GM03348 (cell line): ENCODE measurements at regions not wholly inside any gene's neighbourhood (a gene's known extent, or its start where the extent isn't known, plus 50 kb on each side); places are given as distances from the start of the nearest gene placed in this dataset.

Experiments
- DNase-seq: peaks from one replicate; pipeline ENCODE4 v3.0.0; 2012; ENCODE audit warnings: low spot score

DNA sequence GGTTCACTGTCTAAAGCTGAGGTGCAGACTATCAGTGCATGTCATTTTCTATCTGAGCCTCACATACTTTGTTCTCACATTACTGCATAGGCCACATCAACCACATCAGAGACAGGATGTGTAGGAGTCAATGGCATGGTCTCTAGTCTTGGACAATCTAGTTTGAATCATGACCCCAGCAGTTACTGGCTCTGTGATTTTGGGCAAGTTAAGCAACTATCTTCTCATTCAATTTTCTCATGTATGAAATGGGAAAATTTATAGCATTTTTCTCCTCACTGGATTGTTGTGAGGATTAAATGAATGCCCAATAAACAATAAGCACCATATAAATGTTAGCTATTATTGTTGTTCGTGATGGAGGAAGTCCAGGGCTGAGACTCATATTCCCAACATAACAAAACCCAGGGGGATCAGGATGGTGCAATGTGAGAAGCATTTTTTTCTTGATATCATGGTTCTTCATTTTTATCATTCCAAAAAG, 432.6 kb downstream of the LRIG3 start:
- DNase-seq = peak; percentile 52

DNA sequence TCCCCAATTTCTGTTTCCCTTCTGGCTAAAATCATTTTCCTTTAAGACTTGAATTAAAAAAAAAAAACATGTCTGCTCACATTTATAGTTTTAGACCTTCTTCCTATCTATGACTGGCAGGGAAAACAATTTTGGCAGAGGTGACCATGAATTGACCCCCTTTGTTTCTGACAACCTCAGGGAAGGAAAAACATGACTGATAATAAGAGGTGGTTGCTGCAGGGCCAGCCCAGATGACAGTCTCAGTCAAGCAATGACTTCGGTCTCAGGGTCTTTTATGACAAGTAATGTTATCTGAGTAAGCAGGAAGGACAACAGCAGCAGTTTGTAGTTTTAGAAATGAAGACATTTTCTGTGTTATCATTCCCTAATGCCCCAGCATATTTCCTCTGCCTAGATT, 430.9 kb downstream of the LRIG3 start:
- DNase-seq = no peak

DNA sequence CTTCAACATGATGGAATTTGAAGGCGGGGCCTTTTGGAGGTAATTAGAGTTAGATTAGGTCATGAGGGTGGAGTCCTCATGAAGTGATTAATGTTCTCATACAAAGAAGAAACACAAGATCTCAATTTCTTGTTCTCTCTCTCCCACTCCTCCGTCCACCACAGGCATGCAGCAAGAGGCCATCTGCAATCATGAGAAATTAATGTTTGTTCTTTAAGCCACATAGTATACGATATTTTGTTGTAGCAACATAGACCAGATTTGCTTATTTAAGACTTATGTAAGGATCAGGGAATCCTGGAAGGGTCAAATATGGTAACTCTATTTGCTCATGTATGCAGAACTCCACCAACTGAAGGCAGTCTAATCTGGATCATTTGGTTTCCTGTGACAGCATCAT, 429.0 kb downstream of the LRIG3 start:
- DNase-seq = peak; percentile 28

DNA sequence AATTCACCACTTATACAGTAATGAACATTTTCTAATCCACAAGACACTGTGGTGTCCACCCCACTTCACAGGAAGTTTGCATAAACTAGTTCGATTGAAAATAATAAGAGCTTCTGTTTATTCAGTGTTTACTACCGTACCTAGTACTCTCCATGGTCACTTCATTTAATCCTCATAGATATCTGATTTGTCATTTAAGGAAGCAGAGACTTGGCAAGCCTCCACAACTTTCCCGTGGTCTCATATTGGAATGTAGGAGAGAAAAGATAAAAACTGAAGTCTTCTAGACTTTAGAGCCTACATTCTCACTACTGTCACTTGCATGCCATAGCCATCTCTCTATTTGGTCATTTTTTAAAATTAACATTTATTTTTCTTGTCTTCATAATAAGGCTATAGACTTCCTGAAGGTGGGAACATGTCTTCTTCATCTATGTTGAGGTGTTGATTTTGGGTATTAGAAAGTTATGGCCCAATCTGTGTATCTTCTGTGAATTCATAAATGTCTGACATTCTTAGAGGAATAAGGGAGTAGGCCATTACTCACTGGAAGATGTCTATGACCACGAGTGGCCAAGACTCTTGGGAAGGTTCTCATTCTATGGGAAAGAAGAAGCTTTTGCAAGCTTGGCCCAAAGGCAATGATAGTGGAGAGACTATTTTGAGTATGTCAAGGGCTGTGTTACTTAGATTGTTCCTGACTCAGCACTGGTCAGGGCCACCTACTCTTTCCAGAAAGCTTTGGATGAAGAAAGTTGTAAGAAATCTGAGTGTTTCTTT, 423.7 kb downstream of the LRIG3 start:
- no peak for DNase-seq

DNA sequence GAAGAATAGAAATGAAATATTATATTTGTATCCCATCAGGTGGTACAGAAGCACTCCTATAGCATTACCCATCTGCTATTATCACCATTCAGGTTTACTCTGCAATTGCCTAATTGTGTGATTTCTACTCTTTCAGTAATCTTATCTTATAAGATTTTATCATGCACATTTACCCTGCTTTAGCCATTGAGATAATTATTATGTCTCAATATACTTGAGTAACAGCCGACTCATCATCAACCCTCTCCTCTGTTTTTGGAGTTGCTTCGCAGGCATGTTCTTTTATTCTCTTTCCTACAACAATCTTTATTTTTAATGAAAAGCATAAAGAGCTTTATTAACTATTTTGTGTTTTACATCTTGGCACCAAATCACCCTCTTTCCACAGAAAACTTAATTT, 419.9 kb downstream of the LRIG3 start:
- no peak for DNase-seq

DNA sequence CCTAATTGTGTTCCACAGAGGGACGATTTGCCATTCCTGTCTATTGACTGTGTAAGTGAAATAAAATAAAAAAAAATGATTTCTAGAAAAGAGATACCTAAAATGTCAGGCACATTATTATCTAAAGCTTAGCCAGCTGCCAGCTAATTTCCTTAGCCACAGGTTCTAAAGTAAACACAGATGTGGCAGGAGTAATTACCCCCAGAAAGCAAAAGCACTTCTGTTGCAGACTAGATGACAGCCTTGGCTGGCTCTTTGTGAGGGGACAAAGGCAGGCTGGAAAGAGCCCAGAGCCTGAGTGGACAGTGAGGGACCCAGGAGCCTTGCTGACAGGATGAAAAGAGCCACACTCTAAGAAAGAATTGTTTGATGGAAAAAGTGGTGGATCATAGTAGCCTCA, 418.1 kb downstream of the LRIG3 start:
- no peak for DNase-seq

DNA sequence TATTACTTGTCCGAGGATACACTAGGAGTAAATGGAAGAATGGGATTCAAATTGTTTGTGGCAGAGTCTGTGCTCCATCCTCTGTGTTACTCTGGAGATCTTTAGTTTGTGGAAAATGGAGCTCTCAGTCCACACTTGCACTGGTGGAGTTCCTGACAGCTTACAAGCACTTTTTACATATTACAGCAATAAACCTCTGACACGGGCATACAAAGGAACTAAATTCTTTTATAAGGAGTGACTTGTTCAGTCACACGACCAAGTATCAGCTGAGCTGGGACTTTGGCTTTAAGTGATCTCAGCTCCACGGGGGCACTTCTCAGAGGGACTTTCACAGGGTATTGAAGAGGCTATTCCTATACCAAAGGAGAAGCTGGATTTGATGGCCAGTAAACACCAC, 417.5 kb downstream of the LRIG3 start:
- no peak for DNase-seq

DNA sequence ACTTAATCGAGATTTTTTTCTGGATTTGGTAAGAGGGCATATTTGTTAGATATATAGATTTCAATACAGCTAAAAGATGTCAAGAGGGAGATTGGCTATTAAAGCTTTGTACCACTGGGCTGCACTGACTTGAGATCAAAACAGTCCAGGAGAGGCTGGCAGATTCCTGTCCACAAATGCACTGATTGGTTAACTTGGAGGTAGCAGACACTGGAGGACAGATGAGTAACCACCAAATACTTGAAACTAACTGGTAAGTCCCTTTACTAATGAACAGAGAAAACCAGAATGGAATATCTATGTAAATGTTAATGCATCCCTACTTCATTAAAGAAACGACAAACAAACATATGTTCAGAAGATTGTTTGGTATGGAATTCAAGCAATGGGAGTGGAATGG, 416.6 kb downstream of the LRIG3 start:
- DNase-seq = no peak

DNA sequence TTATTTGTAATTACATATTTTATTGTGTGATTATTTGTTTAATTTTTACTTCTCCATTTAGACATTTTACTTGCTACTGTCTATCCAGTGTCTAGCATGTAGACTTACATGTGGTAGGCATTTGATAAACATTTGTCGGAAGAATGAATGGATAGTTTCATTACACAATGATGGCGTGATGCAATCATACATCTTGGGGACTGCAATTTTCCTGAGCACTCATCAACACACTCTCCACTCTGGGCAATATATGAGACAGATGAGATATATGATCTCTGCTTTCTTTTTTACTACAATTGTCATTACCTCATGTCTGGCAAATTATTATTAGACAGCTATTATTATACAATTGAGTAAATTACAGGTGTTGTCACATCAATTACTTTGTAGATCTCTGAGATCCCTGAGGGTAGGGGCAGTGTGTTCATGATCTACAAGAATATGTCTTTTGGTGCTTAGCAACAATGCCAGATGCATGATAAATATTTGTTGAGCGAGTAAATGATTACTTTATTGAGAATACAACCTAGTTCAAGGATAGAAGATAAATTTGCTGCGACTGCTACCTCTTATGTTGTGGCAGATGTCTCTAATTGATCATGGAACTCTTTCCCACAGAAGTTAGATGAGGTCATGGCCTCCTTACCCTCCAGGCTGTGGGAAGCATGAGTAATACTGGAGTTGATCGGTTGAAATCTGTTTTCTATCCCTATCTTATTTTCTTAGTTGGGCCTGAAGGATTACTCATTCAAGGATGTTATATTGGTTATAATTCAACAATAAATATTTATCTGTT, 416.0 kb downstream of the LRIG3 start:
- DNase-seq = peak; percentile 20

DNA sequence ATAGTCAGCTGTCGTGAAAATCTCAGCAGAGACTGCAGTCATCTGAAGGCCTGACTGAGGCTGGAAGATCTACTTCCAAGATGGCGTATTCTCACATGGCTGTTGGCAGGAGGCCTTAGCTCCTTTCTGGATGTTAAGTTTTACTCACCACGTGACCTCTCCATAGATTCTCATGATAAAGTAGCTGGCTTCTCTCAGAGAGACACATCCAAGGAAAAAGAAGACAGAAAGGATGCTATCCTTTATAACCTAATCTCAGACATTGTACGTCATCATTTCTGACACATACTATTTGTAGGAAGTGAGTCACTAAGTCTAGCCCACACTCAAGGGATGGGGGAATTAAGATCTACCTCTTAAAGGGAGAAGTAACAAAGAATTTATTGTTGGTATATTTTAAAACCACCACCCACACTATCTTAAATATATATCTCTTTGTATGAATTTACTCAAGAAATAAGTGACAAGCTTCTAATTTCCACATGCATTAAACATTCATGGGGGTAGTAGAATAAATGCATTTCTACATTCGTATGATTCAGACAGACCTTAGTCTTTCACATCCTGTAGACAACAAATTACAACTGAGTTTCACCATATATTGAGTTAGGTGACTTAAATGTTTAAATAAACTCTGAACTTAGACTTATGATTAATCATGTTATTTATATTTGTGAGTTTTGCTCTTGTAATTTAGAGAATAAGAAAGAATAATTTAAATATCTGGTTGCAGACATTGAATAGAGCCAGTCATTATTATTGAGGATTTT, 411.0 kb downstream of the LRIG3 start:
- DNase-seq = no peak

DNA sequence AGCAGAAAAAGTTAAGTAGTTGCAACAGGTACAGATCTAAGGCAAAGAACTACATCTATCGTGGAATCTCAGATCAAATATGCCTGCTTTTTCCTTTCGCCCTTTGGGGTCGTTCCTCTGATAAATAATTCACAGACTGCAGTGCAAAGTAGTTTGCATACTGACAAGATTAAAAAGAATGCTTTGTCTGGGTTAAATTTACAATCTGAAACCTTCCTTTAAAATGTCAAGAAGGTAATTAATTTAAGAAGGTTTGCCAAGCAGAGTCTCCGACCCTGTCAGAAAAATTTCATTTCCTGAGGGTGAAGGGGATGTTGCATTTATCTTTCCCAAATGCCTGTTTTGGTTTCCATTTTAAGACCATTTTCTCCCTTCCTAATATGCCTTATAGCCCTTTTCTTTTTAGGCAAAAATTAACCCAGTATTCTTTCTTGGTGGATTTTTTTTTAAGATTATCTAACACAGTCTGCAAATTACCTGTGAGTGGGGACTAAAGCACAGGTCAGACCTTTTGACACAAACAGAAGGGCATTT, 406.9 kb downstream of the LRIG3 start:
- DNase-seq = no peak

DNA sequence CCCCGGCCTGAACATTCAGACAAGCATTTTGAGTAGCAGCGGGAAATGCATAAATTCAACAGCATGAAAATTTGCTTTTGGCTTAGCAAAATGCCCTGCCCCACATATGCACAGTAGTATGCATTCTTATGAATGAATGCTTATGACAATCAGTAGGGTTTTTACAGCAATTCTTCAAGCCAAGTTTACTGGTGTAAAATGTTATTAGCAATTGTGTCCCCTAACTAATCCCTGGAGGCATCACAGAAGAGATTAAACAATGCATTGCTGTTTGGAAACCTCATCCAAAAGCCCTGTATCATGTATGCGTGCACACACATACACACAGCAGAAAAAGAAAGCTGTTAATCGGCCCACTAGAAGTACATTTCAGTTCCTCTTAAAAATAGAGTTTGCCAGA, 406.5 kb downstream of the LRIG3 start:
- no peak for DNase-seq

DNA sequence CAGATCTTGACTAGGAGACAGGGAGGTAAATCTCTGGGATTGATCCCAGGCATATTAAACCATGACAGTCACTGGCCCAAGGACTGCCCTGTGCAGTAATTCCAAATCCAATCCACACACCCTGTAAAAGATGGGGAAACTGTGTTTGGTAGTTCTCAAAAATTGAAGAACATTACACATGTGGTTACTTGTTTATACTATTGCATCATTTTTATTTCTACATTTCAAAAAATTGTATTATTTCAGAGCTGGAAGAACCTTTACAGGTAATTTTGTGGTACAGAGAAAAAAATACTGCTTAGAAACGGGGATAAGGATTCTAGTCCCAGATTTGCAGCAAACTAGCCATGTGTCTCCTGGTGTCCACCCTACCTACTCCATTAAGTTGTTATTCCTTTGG, 400.5 kb downstream of the LRIG3 start:
- no peak for DNase-seq

DNA sequence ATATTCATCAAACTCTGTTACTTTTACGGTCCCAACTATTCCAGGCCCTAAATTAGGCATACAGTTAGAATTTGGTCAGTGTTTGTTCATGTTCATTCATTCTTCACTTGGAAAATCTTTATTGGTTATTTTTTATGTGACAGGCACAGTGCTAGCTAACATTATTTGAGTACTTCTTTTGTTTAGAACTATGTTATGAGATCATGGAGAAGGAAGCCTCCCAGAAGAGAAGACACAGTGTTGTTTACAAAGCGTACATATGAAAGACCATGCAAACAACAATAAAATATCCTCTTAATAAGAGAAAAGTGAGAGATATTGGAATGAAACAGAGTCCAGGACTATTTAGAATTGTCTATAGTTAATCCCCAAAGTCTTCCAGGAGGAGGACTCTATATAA, 399.2 kb downstream of the LRIG3 start:
- DNase-seq = no peak

DNA sequence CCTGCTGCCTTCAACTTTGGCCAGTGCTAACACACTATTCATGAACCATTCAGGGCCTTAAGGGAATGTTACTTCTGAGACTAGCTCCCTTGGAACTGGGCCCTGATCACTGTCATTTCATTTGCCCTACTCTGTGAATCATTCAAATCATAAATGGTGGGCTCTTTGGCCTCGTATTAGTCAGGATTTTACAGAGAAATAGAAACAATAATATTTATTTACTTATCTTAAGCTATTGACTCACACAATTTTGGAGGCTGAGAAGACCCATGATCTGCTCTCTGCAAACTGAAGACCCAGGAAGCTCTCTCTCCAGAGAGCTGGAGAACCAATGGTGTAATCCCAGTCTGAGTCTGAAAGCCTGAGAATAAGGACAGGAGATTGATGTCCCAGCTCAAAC, 398.5 kb downstream of the LRIG3 start:
- no peak for DNase-seq

DNA sequence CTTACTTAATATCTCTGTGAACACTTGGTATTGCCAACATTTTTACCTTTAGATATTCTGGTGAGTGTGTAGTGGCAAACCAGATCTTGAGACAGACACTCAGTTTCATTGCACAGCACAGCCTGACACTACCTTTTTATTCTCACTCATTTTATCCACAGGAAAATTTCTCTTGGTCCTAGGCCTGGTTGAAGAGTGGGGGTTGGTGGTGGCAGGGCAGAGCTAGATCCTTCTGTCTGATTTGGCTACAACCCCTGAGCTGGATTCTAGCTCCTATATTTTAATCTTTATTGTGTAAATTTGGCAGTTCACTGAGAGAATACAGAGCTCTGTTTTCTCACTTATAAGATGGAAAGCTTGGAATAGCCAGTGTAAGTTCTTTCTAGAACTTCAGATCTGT, 396.9 kb downstream of the LRIG3 start:
- no peak for DNase-seq

DNA sequence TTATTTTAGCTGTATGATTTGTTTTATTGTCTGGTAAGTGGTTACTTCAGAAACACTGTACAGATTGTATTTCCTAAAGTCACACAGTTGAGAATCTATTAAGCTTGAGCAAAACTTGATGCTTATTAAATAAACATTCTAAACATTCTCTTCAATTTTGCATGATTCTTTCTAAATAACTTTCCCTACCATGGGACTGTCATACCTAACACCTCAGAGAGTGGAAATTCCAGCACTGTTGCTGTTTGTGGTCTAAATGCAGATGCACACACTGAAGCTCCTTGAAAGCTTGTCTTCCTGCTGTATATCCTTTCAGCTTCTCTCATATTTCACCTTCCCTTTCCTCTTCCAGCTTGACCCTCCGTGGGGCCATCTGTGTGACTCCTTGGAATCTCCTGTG, 392.0 kb downstream of the LRIG3 start:
- DNase-seq = no peak

DNA sequence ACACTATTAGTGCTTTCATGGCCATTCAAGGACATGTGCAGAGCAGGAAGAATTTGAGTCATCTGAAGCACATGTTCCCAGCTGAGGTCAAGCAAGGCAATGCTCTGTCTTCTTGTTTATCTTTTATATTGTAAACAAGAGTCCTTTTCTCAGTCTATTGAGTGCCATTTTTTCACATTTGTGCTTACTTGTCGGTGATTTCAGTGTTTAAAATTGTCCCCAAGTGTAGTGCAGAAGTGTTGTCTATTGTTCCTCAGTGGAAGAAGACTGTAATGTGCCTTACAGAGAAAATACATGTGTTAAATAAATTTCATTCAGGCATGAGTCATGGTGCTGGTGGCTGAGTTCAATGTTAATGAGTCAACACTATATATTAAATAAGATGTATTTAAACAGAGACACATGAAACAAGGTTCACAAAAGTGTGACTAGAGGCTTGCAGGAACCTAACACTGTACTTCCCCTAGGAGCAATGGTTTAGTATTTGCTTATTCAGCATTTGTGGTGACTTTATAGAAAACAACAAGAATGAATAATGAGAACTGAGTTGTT, 391.1 kb downstream of the LRIG3 start:
- no peak for DNase-seq

DNA sequence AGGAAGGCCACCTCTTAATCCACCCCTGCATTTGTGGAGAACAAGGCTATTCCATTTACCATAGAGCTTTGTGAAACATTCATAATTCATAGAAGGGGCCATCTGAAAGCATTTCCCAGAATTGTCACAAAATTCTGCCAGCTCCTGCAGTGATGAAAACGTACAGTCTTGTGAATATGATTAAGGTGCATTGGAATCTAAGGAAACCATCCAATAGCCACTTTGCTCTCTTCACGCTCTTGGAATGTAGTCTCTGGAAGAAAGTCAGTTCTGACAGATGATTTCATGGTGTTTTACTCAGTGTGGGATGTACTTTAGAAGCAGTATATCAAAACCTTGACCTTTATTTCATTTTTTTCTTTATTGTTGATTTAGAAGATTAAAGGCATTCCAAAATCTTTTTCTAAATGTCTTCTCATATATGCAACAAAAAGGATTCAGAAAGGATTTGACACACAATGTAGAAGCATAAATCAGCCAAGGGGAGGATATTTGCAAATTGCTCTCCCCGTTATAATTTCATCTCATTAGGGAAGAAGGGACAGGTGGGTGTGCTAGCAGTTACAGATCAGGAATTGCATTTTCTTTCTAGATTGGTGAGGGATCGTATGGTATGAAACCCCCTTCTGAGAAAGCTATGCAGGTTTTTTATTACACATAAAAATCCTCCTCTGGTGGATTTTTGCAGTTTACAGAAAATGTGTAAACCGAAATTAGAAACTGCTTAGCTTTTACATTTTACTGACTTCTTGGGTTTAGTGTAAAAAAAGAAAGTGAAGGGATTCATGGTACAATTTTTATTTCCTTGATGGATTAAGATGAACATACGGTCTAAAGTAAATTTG, 390.2 kb downstream of the LRIG3 start:
- peak; percentile 72 for DNase-seq

DNA sequence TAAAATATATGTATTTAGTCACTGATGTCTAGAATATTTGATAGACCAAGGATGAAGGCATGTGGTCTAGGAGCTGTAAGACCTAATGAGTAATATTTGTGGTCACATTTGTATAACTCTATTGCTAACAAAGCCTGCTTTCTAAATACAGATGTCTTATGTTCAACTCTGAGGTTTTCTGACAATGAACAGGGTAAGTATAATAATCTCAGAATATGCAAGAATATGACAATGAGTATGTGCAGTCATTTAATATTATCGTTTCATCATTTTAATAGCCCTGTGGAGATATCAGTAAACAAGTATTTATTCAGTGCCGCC, 389.6 kb downstream of the LRIG3 start:
- peak; percentile 41 for DNase-seq

DNA sequence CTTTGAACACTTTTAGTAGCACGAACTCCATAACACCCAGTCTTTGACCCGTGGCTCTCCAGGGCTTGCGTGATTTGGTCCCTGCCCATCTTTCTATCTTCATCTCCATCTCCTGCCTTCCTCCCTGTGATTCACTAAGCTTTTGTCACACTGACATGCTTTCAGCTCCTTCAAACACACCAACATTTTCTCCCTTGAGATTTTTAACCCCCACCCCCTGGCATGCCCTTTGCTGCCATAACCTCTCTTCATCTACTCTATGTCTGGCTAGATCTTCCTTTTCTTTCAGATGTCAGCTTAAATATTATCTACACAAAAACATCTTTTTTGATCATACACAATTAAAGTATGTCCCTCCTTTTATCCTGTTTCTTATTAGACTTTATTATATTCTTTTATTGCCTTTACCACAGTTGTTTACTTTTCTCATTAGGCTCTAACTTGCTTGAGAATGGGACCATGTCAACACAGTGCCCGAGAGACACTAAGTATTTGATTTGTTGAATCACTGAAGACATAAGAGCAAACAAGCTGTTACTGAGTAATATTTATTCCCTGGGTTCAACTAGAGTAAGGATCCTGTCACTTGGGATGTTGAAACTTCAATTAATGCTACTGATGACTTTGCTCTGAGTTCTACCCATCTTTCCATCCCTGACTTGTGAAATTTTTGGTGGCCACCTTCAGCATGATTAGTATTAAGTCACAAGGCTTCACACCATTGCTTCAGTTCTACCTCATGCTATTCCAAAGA, 387.3 kb downstream of the LRIG3 start:
- DNase-seq = no peak
